GM21447 (cell line): ENCODE measurements at regions not wholly inside any gene's neighbourhood (a gene's known extent, or its start where the extent isn't known, plus 50 kb on each side); places are given as distances from the start of the nearest gene placed in this dataset.
A peak's percentile ranks its signal among the peaks of the same experiment; 100 is the strongest.
"Not testable (repeated sequence)": the region's sequence is repeated elsewhere in the genome, so short reads cannot be mapped to it uniquely, and the experiment has no call there.

Source experiments
- ATAC-seq: cut with Tn5 transposase; IDR thresholded peaks from one replicate; pipeline ENCODE4 v1.9.1; 2021; ENCODE audit not compliant: unreplicated experiment

DNA sequence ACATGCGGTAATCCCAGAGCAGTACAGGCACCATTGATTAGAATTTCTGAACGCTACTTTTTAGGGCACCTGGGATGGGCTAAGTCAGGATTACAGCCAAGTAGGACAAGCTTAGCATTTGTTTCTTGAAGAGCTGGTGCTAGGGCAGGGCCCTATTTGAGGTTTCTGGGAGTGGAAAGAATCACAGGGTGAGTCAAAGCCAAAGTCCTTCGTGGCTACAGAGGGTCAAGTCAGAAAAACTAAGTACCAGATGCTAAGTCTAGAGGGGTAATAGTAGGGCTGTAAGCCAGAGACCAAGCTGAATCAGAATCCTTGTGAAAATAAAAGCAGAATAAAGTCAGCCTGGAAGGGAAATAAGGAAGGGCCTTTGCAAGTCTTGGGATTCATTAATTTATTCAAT is 448.6 kb downstream of the ZIC3 start:
- no peak for ATAC-seq

GRCh38 chrX:138018145-138018799 is 452.3 kb downstream of the ZIC3 start:
- ATAC-seq, result no peak

DNA sequence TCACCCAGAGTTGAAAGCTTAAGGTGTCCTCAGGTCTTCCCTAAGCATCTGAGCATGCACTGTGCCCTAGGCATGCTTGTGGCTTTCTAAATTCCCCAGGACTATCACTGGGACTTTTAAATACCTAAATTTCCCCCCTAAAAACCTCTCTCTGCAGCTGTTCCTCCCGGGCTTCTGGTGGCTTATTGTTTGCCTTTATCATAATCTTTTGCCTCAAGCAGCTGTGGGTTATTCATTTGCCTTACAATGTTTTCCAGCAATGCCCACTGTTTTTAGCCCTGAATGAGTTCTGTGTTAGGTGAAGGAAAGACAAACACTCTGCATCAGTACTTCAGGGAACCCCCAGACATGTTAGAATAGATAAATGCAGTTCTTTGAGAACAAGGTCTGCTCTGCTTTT is 455.0 kb downstream of the ZIC3 start:
- no peak for ATAC-seq

- no peak for ATAC-seq
These were observed 460.3 kb downstream of the ZIC3 start for GRCh38 chrX:138026211-138026610.

DNA sequence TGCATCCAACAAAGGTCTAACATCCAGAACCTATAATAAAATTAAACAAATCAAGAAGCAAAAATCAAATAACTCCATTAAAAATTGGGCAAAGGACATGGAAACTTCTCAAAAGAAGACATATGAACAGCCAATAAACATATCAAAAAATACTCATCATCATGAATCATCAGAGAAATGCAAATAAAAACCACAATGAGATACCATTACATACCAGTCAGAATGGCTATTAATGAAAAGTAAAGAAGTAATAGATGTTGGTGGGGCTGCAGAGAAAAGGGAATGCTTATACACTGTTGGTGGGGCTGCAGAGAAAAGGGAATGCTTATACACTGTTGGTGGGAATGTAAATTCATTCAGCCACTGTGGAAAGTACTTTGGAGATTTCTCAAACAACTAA is 465.8 kb downstream of the ZIC3 start:
- ATAC-seq, result no peak

GRCh38 chrX:138034136-138034535 is 468.2 kb downstream of the ZIC3 start:
- no peak for ATAC-seq

DNA sequence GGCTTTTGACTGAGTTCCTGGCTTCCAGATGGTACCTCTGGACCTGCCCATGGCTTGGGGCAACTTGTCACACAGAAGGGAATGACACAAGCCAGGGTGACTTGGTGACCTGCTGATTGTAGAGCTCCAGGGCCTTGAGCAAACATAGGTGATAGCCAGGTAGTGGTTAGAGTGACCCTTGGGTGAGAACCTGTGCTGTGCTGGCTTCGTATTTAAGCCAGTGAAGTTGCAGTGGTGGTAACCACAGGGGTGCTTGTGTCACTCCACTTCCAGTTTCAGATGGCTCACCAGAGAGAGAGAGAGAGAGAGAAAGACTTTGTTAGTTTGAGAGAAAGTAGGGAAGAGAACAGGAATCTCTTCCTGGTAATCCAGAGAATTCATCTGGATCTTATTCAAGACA is 471.6 kb downstream of the ZIC3 start:
- ATAC-seq, result no peak

GRCh38 chrX:138057883-138058282 is 492.0 kb downstream of the ZIC3 start:
- ATAC-seq, result no peak

GRCh38 chrX:138058931-138059330 is 493.0 kb downstream of the ZIC3 start:
- no peak for ATAC-seq

DNA sequence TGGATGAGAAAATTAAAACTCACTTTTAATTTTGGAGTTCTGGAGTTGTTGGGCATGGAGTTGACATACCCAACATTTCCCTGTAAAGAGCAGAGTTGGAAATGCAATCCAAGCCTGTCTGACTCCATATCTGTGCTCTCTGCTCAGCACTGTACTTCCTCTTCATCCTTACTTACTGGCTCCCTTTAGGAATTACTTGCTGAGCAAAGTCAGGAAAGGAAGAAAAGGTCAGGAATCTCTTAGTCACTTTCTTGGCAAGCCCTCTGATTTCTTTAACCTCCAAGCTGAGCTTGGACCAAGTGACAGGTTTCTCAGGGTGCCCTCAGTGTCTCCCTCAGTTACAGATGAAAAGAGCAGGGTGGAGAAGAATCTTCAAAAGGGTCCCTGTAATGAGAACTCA is 501.5 kb downstream of the ZIC3 start:
- ATAC-seq, result no peak

DNA sequence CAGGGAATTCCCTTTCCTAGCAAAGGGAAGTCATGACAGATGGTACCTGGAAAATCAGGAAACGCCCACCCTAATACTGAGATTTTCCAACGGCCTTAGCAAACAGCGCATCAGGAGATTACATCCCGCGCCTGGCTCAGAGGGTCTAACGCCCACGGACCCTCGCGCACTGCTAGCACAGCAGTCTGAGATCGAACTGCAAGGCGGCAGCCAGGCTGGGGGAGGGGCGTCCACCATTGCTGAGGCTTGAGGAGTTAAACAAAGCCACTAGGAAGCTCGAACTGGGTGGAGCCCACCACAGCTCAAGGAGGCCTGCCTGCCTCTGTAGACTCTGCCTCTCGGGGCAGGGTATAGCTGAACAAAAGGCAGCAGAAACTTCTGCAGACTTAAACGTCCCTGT is 507.7 kb downstream of the ZIC3 start:
- ATAC-seq, result no peak

GRCh38 chrX:138082251-138082650 is 516.3 kb downstream of the ZIC3 start:
- ATAC-seq, result no peak

- ATAC-seq, result no peak
These were observed 517.0 kb downstream of the ZIC3 start for GRCh38 chrX:138082896-138083295.

DNA sequence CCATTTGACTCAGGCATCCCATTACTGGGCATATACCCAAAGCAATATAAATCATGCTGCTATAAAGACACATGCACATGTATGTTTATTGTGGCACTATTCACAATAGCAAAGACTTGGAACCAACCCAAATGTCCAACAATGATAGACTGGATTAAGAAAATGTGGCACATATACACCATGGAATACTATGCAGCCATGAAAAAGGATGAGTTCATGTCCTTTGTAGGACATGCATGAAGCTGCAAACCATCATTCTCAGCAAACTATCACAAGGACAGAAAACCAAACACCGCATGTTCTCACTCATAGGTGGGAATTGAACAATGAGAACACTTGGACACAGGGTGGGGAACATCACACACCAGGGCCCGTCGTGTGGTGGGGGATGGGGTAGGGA is 545.0 kb downstream of the ZIC3 start:
- ATAC-seq, result not testable (repeated sequence)

GRCh38 chrX:138127314-138127713 is 561.4 kb downstream of the ZIC3 start:
- ATAC-seq, result no peak

DNA sequence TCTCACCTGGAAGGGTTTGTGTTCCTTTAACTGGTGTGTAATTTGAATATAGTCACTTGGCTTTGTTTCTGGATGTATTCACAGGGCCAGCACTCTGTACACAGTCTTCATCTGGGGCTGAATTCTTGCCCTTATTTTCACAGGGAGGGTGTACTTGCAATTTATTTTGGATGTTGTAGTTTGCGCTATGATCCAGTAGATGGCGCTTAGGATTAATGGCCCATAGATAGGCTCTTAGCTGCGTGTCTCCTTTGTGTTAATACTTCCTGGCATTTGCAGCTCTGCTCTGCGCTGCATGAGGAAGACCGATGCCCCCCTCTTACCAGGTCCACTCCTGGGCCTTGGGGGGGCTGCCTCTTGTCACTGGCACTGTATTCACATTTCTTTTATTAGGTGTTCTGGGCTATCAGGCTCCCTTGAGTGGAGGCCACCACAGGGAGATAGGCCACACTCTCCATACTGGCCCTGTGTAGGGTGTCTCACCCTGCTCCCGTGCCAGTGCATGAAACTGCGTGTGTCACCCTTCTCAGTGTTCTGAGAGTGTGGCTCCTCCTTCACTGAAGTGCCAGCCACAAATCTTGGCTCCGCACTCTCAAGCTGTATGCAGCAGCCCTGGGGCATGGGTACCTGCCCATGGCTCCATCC is 562.2 kb downstream of the ZIC3 start:
- peak; percentile 70 for ATAC-seq

- ATAC-seq, result no peak
These were observed 560.8 kb downstream of the FGF13 start for GRCh38 chrX:138150709-138151108.

- no peak for ATAC-seq
These were observed 553.7 kb downstream of the FGF13 start for GRCh38 chrX:138157850-138158249.

- ATAC-seq, result no peak
These were observed 519.5 kb downstream of the FGF13 start for GRCh38 chrX:138191998-138192397.

DNA sequence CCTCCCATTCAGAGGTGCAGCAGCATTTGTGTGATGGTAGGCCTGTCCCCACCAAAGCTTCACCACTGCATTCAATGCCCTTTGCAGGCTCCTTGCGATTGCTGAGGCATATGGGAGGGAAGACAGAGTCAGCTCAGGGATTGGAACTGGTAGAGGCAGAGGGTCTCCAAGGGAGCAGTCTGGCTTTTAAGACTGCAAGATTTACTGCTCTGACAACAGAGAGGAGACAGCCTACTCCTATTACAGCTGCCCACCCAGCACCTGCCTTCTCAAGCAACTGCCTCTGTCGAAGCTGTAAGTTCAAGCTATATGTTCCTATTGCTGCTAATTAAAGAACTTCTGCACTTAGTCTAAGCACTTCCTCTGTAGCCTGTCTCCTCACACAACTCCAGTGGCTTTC is 481.8 kb downstream of the FGF13 start:
- no peak for ATAC-seq

GRCh38 chrX:138240266-138240665 is 471.3 kb downstream of the FGF13 start:
- ATAC-seq, result no peak

- ATAC-seq, result no peak
These were observed 457.5 kb downstream of the FGF13 start for GRCh38 chrX:138254001-138254400.

GRCh38 chrX:138255373-138255772 is 456.1 kb downstream of the FGF13 start:
- no peak for ATAC-seq
